NCI-H69 (cell line): ENCODE measurements at regions not wholly inside any gene's neighbourhood (a gene's known extent, or its start where the extent isn't known, plus 50 kb on each side); places are given as distances from the start of the nearest gene placed in this dataset.

ENCODE experiments used
- DNase-seq: peaks from one replicate; lab custom pipeline; 2025; lab: John Stamatoyannopoulos, UW

DNA sequence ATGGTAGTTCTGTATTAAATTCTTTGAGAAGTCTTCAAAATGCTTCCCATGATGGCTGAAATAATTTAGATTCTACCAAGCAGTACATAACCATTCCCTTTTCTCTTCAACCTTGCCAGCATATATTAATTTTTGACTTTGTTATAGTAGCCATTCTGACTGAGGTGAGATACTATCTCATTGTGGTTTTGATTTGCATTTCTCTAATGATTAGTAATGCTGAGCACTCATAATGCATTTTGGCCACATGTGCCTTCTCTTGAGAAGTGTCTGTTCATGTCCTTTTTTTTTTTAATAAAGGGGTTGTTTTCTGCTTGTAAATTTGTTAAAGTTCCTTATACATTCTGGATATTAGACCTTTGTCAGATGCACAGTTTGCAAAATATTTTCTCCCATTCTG lies 173.9 kb downstream of the CALCRL start:
- DNase-seq = no peak

DNA sequence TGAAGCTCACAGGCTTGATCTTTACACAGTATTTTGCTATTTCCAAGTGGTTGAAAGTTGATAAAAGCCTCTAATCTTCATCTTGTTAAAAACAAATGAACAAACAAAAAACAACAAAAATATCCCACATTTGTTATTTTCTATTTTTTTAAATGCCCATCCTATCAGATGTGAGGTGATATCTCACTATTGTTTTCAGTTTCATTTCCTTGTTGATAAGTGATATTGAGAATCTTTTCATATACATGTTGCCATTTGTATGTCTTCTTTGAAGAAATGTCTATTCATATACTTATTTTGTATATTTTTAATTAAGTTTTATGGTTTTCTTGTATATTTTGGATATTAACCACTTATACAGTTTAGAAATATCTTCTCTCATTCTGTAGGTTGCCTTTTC lies 175.8 kb downstream of the CALCRL start:
- DNase-seq = no peak

GRCh38 chr2:187271825-187272224 lies 176.2 kb downstream of the CALCRL start:
- DNase-seq = no peak

DNA sequence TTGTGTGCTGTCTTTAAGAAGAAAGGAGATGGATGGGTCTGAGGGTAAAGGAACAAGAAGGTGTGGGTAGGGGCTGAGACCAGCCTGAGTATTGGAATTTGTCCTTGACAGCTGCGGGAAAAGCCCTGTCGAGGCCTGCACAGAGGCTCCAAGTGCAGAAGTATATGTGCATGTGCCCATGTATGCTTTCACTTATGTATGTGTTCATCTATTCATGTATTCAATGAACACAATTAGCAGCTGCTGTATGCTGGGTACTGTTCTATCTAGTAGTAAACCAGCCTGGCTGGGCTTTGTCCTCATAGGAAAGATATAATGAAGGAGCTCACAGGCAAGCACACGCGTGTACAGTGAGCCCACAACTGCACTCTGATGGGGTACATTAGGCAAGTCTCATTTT lies 181.4 kb downstream of the CALCRL start:
- DNase-seq = no peak

GRCh38 chr2:187266147-187266546 lies 181.9 kb downstream of the CALCRL start:
- no peak for DNase-seq

- no peak for DNase-seq
Measured at GRCh38 chr2:187264612-187265011, 183.4 kb downstream of the CALCRL start.

DNA sequence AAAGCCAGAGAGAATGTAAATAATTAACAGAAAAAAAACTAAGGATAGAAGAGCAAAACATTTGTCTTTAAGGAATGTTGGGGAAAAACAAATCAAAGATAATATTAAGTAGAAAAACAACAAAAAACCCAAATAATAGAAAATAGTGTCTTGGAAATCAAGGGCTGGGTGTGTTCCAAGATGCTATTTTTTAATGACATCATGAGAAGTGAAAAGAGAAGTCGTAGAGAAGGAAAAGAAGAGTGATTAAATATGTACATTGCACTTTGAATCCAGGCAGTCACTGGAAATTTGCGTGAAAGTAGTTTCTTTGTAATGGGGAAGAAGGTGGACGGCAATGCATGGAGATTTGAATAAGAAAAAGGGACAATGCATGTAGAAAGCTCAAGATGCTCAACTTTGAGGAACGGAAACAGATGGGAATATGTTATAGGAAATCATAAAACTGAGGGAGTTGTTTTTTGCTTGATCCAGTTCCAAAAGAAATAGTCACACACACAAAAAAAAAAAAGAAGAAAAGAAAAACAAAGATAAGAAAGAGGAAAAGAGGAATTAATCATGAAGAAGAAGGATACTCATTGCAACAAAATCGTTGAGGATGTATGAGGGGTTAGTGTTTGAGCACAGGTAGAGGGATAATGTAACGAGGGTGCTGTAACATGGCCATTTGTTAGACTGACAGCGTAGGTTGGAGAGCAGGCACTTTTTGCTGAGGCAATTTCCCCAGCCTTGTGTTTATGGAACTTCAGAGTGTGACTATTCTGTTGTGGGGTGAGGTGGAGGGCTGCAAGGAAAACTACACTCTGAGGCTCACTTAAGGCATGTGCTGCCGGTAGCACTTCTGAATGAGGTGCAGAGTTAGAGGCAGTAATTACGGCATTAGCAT lies 184.1 kb downstream of the CALCRL start:
- DNase-seq = no peak

DNA sequence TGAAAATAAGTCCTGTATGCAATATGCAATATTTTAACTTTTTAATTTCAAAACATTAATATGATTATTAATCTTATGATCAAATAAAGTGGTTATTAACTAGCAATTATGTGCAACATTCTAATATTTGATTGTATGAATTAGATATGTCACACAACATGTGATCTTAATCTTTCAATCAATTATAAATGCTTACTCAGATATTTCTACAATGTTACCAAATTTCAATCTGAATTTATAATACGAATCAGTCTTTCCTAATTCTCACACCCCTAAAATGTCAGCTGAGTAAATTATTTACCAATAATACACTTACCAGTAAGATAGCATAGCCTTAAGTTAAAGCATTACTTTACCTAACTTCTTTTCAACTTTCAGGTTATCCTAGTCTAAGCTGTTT lies 186.3 kb downstream of the CALCRL start:
- DNase-seq = no peak

DNA sequence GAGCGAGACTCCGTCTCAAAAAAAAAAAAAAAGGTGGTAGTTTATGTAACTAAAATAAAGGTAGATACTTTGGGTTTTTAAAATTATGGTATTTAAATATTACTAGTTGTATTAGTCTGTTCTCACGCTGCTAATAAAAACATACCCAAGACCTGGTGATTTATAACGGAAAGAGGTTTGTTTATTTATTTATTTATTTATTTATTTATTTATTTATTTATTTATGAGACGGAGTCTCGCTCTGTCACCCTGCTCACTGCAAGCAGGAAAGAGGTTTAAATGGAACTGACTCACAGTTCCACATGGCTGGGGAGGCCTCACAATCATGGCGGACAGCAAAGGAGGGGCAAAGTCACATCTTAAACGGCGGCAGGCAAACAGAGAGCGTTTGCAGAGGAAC lies 196.0 kb downstream of the CALCRL start:
- DNase-seq = no peak

- no peak for DNase-seq
Measured at GRCh38 chr2:187250137-187250536, 197.9 kb downstream of the CALCRL start.

GRCh38 chr2:187233811-187234210 lies 214.2 kb downstream of the CALCRL start:
- DNase-seq = no peak

- no peak for DNase-seq
Measured at GRCh38 chr2:187232749-187233148, 215.3 kb downstream of the CALCRL start.

DNA sequence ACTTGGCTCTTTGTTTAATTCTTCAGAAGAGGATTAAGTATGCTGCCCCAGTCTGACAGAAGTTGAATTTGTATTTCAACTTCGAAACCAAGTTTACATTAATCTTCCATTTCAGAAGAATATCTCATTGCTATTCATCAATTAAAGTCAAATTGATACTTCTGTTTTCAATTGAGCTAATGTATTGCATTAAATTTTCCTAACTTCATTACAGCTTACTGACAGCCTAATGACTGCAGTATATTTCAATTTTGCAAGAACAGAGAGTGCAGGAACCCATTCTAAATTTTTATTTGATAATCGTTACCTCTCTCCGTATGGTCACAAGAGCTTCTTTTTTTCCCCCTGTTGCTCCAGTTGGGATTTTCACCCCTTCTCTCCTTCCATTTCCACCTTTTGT lies 218.0 kb downstream of the CALCRL start:
- DNase-seq = no peak

DNA sequence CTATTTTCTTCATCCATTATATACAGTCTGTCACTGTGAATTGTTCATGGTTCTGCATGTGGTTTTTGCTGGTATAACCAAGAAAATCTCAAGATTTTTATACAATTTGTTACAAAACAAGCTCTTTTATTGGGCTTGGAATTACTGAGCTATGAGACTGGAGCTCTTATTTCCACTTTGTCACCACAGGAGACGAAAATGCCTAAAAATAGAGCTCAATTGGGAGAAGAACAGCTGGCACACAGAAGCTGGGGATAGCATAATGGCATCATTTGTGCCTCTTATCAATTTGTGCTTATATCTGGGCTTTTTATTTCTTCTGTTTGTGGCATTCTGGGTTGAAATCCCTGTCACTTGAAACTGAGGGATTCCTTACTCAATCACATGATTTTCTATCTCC lies 219.1 kb downstream of the CALCRL start:
- DNase-seq = peak; percentile 7

GRCh38 chr2:187224989-187225388 lies 223.1 kb downstream of the CALCRL start:
- DNase-seq = no peak

- no peak for DNase-seq
Measured at GRCh38 chr2:187220071-187220470, 228.0 kb downstream of the CALCRL start.

GRCh38 chr2:187215532-187216240 lies 232.4 kb downstream of the CALCRL start:
- DNase-seq = no peak

GRCh38 chr2:187214306-187214705 lies 233.7 kb downstream of the CALCRL start:
- DNase-seq = no peak

DNA sequence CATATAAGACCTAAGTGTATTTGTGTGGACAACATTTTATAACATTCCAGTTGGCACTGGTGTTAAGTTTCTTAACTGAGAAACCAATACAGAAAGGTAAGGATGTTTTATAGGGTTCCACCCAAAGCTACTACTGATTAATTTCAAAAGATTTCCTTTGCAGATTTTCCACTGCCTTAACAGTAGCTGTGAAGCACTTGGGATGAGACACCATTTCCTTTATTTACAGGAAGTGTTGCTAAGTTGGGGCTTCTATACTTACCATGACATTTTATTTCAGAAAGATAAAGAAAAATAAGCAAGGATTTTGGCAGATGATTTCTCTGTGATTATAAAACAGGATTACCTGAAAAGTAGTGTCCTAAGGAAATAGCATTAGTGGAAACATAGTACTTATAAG lies 234.3 kb downstream of the CALCRL start:
- DNase-seq = no peak

GRCh38 chr2:187210726-187211125 lies 237.3 kb downstream of the CALCRL start:
- DNase-seq = no peak

DNA sequence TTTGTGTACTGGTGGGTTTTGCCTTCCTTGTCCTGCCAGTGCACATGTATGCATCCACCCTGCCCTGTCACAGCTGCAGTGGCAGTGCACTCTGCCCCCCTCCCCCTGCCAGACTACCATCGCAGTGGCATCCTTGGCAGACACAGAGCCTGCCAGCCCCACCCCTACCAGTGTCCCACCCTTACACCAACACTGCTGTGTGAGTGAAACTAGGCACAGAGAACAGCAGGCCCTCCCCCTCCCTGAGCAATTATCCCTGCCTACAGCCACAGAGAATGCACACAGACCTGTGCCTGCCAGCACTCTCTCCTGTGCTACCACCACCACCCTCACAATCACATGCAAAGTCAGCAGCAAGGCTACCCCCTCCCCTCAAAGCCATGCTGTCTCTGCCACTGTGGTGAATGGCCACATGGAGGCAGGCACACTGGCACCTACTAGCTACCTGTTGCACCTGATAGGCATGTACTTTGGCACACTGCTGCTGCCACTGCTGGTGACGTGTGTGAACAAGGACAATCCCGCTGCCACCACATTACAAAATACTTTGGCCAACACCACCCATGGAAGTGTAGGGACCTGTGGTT lies 239.8 kb downstream of the CALCRL start:
- DNase-seq = peak; percentile 47

GRCh38 chr2:187207126-187207525 lies 240.9 kb downstream of the CALCRL start:
- no peak for DNase-seq

DNA sequence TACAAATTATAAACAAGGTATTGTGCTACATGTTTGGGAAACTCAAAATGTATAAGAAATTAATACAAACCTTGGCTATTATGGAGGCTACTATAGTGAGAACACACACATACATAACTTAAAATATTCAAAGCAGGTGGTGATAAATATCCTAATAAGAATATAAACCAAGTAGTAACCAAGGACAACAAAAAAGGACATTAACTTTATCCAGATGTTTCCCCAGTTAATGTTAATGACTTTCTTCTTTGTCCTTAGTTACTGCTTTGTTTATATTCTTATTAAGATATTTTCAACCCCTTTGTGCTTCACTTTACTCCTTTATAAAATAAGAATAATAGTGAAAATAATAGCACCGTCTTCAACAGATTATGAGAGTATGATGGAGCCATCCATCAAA lies 241.6 kb downstream of the CALCRL start:
- no peak for DNase-seq
